ENCODE measurements at regions not wholly inside any gene's neighbourhood (a gene's known extent, or its start where the extent isn't known, plus 50 kb on each side); places are given as distances from the start of the nearest gene placed in this dataset.

- TF ChIP-seq CTCF (IDR thresholded peaks at IDR 0.05), result no peak
- WGBS, 2 donors, result 90 to 93% methylated on average over 6 of the region's 6 CpGs
- ATAC-seq (no peak), FAIRE-seq (no peak), DNase-seq (no peak)
- no peaks in the 10 kb centered on the region for H3K4me1 ChIP-seq
- H3K36me3 ChIP-seq, result no peaks in the 10 kb centered on the region
- H3K9me3 ChIP-seq, result no peaks in the 10 kb centered on the region
- H3K4me3 ChIP-seq, result no peak overlapping the region
- intact Hi-C loops (cut with DNase I), result no loop called here
- no peak overlapping the region for H3K27ac ChIP-seq
- no peaks in the 10 kb centered on the region for H3K27me3 ChIP-seq
Observed at GRCh38 chr5:123949807-123950340, 437.9 kb downstream of the CSNK1G3 start.

- Histone ChIP-seq H3K27ac (no peak overlapping the region), H3K4me1 (no peaks in the 10 kb centered on the region), H3K27me3 (no peaks in the 10 kb centered on the region), H3K4me3 (no peak overlapping the region), H3K9me3 (no peaks in the 10 kb centered on the region), H3K36me3 (no peaks in the 10 kb centered on the region)
- intact Hi-C loops (cut with DNase I), result no loop called here
- FAIRE-seq (no peak), DNase-seq (peak in 1 of 6 donors; percentile 53), ATAC-seq (no peak)
- 97 to 98% methylated on average over 28 to 32 of the region's 32 CpGs for WGBS, 2 donors
- no peak for TF ChIP-seq CTCF (IDR thresholded peaks at IDR 0.05)
Observed at GRCh38 chr5:123949043-123949804, 437.2 kb downstream of the CSNK1G3 start.

GRCh38 chr5:123947797-123948196 lies 435.8 kb downstream of the CSNK1G3 start:
- no peak for TF ChIP-seq CTCF (IDR thresholded peaks at IDR 0.05)
- WGBS, 2 donors, result 91 to 98% methylated on average over 2 of the region's 2 CpGs
- H3K9me3 ChIP-seq, result no peaks in the 10 kb centered on the region
- no peak for DNase-seq
- intact Hi-C loops (cut with DNase I), result no loop called here
- FAIRE-seq, result no peak
- no peak overlapping the region for H3K27ac ChIP-seq
- no peak overlapping the region for H3K4me3 ChIP-seq
- H3K27me3 ChIP-seq, result no peaks in the 10 kb centered on the region
- no peaks in the 10 kb centered on the region for H3K36me3 ChIP-seq
- no peaks in the 10 kb centered on the region for H3K4me1 ChIP-seq
- no peak for ATAC-seq

GRCh38 chr5:123945548-123945947 lies 433.6 kb downstream of the CSNK1G3 start:
- no peak for TF ChIP-seq CTCF (IDR thresholded peaks at IDR 0.05)
- DNase-seq (no peak), FAIRE-seq (no peak), ATAC-seq (no peak)
- WGBS, 2 donors, result 68 to 69% methylated on average over 1 of the region's 1 CpG
- Histone ChIP-seq H3K9me3 (no peaks in the 10 kb centered on the region), H3K4me1 (no peaks in the 10 kb centered on the region), H3K27me3 (no peaks in the 10 kb centered on the region), H3K36me3 (no peaks in the 10 kb centered on the region), H3K27ac (no peak overlapping the region), H3K4me3 (no peak overlapping the region)
- intact Hi-C loops (cut with DNase I), result no loop called here

- no peak for TF ChIP-seq CTCF (IDR thresholded peaks at IDR 0.05)
- H3K27me3 ChIP-seq, result no peaks in the 10 kb centered on the region
- DNase-seq (no peak), FAIRE-seq (no peak), ATAC-seq (no peak)
- intact Hi-C loops (cut with DNase I), result no loop called here
- no peaks in the 10 kb centered on the region for H3K36me3 ChIP-seq
- H3K27ac ChIP-seq, result no peak overlapping the region
- no peaks in the 10 kb centered on the region for H3K4me1 ChIP-seq
- no peaks in the 10 kb centered on the region for H3K9me3 ChIP-seq
- H3K4me3 ChIP-seq, result no peak overlapping the region
Observed at GRCh38 chr5:123943151-123943550, 431.2 kb downstream of the CSNK1G3 start.
